ENCODE measurements at regions not wholly inside any gene's neighbourhood (a gene's known extent, or its start where the extent isn't known, plus 50 kb on each side); places are given as distances from the start of the nearest gene placed in this dataset.

- DNase-seq (ENCODE audit: low read depth, low spot score): no peak
Observed at GRCh38 chr6:168909288-168909687, 344.4 kb downstream of the THBS2 start.

- DNase-seq (ENCODE audit: low read depth, low spot score): no peak
Observed at GRCh38 chr6:168908887-168909286, 344.8 kb downstream of the THBS2 start.

- DNase-seq (ENCODE audit: low read depth, low spot score): no peak
Observed at GRCh38 chr6:168908166-168908565, 345.5 kb downstream of the THBS2 start.

- DNase-seq (ENCODE audit: low read depth, low spot score): no peak
Observed at GRCh38 chr6:168906391-168906790, 347.3 kb downstream of the THBS2 start.

- no peak for DNase-seq (ENCODE audit: low read depth, low spot score)
Observed at GRCh38 chr6:168905451-168906090, 348.1 kb downstream of the THBS2 start.

DNA sequence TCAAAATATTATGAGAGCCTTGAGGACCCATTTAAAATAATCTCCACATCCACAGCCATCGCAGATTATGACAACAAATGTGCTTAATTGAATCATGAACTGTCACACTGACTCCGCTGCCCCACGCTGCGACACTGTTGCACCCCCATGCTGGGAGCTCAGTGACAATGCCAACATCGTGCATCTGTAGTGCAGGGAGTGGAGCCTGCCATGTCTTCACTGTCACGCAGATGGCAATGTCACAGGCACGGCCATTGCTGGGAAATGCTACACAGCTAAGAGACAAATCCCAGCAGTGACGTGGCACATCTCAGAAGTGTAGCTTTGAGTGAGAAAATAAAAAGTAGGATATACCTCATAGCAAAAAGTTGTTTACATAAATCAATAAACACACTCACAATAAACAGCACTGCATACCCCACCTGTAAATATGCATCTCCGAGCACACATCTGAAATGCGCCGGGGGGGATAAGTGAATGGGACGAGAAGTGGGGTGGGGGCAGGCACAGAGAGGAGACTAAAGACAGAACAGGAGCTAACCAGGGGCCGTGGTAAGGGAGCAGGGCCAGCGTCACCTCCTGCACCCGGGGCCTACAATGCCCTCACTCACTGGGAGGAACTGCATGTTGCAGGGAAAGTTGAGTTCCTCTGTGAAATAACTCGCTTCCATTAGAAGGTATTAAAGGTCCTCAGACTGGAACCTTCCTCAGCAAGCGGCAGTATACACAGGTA lies 349.9 kb downstream of the THBS2 start:
- no peak for DNase-seq (ENCODE audit: low read depth, low spot score)

- DNase-seq (ENCODE audit: low read depth, low spot score): no peak
Observed at GRCh38 chr6:168902075-168902474, 351.6 kb downstream of the THBS2 start.

- no peak for DNase-seq (ENCODE audit: low read depth, low spot score)
Observed at GRCh38 chr6:168901076-168901475, 352.6 kb downstream of the THBS2 start.

DNA sequence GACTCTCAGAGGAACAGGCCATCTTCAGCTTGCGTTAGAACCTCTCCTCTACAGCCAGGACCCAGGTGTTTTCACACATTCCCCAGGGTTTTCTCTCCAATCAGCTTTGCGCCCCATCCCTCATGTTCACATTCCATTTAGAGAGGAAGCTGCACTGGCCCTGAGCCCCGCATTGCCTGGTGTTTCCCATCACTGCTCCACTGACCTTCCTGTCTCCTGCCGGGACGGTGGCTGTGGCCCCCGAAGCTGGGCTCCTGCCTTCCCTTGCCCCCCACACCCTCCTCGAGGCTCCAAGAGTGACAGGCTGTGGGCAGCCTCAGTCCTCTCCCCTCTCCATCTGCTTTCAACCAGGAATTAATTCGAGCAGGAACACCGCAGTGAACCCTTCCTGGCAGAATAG lies 357.3 kb downstream of the THBS2 start:
- no peak for DNase-seq (ENCODE audit: low read depth, low spot score)

GRCh38 chr6:168895102-168895812 lies 358.4 kb downstream of the THBS2 start:
- peak; percentile 31 for DNase-seq (ENCODE audit: low read depth, low spot score)

DNA sequence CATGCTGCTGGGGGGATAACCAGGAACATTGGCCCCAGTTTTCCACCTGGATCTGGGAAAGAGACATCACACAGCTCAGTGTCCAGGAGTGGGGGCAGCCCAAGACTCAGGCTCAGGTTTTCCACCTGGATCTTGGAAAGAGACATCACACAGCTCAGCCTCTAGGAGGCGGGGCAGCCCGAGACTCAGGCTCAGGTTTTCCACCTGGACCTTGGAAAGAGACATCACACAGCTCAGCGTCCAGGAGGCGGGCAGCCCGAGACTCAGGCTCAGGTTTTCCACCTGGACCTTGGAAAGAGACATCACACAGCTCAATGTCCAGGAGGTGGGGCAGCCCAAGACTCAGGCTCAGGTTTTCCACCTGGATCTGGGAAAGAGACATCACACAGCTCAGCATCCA lies 361.6 kb downstream of the THBS2 start:
- DNase-seq (ENCODE audit: low read depth, low spot score): no peak

- DNase-seq (ENCODE audit: low read depth, low spot score): no peak
Observed at GRCh38 chr6:168890981-168891365, 362.7 kb downstream of the THBS2 start.

DNA sequence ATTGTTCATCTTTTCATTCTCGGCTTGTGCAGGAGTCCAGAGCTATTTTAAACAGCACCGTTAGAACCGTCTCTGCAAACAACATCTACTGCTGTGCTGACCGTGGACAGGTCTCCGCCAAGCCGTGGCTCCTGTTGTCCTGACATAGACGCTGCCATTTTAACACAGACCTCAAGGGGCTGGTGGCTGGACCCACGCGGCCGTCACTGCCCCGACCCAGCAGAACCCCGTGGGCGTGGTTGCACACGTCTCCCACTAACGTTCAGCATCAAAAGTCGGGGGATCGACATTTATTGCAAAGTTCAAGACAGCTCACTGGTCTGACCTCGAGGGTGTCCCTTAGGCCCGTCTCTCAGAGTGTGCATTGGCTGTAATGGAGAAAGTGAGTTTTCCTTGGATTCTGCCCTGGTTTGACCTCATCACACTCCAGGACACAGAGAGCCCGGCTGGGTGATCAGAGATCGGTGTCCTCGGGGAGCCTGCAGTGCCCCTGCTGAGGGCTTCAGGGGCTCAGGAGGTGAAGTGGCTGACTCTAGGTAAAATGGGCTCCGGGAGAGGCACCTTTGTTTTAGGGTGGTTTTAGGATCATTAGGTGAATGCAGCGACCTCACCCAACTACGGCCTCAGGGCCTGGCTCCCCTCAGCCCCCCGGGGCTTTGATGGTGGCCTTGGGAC lies 363.2 kb downstream of the THBS2 start:
- no peak for DNase-seq (ENCODE audit: low read depth, low spot score)

DNA sequence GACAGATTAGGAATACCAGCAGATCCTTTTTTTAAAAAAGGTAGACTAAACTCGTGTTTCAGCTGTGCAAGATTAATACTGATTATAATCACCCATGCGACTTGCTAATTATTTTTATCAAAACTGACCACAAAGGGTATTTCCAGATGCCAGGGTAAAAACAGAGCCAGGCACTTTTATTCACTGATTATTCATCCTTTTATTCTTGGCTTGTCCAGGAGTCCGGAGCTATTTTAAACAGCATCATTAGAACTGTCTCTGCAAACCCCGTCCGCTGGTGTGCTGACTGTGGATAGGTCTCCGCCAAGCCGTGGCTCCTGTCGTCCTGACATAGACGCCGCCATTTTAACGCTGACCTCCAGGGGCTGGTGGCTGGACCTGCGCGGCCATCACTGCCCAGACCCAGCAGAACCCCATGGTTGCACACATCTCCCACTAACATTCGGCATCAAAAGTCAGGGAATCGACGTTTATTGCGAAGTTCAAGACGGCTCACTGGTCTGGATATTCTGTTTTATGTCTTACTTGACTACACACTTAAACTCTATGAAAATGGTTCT lies 364.8 kb downstream of the THBS2 start:
- no peak for DNase-seq (ENCODE audit: low read depth, low spot score)

DNA sequence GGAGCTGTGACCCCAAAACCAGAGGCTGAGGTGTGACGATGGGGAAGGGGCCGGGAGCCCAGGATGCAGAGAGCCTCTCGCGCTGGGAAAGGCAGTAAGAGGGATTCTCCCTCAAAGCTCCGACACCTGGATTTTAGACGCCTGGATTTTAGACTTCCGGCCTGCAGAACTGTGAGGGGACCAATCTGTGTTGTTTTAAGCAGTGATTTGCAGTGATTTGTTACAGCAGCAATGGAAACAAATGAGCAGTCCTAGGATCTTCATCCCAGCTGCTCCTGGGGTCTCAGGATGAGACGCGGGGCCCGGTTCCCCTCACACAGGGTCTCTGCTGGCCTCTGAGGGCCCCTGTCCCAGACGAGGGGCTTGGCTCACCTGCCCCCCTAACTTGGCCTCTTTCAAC lies 365.5 kb downstream of the THBS2 start:
- no peak for DNase-seq (ENCODE audit: low read depth, low spot score)

- no peak for DNase-seq (ENCODE audit: low read depth, low spot score)
Observed at GRCh38 chr6:168887621-168888020, 366.0 kb downstream of the THBS2 start.

DNA sequence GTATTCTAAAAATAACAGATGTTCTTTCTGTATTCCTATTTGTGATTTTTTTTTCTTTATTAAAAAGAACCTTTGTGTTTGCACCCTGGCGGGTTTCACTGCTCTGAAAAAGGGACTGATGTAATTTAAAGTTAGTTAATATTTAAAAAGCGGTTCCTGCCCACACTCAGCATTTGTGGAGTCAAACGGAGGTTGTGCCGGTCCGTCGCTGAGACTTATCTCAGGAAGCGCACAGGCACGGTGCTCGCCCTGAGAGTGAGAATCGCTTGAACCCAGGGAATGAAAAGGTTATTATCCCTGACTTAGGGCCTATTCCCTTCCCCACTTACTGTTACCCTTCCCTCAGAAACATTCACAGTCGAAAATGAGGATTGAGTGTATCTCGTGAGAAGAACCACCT lies 366.7 kb downstream of the THBS2 start:
- no peak for DNase-seq (ENCODE audit: low read depth, low spot score)

DNA sequence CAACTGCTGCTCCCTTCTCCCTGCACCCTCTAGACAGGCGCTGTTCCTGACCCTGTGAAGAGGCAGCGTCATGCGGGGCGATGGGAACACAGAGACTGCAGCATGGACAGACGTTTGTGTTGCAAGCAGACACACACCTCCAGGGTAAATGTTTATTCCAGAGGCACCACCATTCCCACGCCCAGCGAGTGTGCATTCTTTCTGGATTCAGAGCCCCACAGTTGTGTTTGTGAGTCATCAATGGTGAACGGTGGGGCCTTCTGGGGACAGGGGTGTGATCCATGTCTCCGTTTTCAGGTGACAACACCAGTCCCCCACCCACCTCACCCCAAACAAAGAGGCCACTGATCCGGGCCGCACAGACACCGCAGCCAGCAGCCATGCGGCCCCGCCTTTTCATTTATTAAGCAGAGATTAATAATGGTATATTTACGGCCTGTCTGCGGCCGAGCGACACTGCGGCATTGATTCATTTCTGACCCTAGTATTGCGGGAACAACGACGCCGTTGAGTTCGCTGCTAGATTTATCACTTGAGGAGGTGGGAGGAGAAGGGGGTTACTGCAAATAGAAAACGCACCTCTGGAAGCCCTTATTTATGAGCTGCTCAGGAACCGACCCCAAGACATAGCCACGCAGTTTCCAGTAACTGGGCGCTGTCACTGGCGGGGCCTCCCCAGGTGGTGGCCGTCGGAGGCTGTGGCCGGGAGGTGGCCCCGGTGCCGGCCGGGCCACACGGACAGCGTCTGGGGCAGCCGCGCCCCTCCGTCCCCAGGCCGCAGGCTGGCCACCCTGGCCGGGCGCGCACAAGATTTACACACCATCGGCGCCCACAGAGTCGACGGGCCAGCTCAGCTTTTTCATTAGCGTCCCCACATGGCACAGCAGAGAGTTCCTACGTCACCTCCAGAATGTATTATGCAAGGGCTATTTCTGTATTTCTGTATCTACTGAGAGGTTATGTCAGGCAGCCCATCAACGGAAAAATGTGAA lies 367.6 kb downstream of the THBS2 start:
- DNase-seq (ENCODE audit: low read depth, low spot score): no peak

DNA sequence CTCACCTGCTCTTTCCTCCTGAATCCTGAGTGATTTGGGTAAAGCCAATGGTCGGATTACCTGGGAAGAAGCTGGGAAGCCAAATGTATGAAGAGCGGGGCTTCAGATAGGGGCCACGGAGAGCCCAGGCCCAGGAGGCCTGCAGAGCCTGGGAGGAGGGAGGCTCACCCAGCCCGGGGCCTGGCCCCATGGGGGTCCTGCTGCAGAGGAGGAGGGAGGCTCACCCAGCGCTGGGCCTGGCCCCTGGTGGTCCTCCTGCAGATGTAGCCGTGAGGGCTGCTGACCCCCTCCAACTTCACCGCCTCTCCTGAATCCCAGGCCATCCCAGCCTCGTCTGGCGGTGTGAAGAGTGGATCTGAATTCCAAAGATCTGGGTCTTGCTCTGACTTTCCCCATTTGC lies 368.4 kb downstream of the THBS2 start:
- DNase-seq (ENCODE audit: low read depth, low spot score): no peak

GRCh38 chr6:168884646-168885086 lies 369.0 kb downstream of the THBS2 start:
- peak; percentile 15 for DNase-seq (ENCODE audit: low read depth, low spot score)

All from smooth muscle cell of the brain vasculature (primary cell).